Kasumi-1 (cell line): ENCODE measurements at regions not wholly inside any gene's neighbourhood (a gene's known extent, or its start where the extent isn't known, plus 50 kb on each side); places are given as distances from the start of the nearest gene placed in this dataset.
"Not testable (repeated sequence)": the region's sequence is repeated elsewhere in the genome, so short reads cannot be mapped to it uniquely, and the experiment has no call there.

Source experiments
- DNase-seq, 2 experiments: peaks; one replicate each; lab custom pipeline; 2025; lab: John Stamatoyannopoulos, UW

DNA sequence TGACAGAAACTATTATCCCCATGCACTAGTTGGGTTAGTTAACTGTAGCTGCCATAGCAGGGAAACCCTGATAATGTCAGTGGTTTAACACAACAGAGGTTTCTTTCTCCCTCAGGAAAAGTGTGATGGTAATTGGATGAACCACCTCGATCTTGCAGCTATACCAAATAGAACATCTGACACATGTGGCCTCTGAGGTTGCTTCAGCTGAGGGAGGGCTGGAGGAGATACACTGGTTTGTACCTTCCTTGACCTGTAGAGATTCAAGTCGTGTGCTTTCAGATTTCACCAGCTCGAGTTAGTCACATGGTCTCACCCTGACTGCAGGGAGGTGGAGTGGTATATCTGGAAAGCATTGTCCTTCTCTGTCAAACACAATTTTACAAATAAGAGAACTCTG, 147.2 kb upstream of the SFRP2 start:
- no peak for DNase-seq

DNA sequence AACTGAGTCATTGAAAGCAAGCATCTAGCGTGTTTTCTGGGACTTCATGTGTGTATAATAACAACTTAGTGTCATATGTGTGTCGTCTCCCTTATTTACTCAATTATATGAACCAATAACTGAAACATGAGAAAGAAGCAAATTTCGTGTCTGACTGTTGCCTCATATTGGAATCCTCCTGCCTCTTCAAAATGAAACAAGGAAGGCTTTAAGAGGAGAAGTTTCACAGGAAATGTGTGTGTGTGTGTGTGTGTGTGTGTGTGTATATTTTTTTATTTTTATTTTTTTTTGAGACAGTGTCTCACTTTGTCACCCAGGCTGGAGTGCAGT, 145.8 kb upstream of the SFRP2 start:
- DNase-seq, result no peak

DNA sequence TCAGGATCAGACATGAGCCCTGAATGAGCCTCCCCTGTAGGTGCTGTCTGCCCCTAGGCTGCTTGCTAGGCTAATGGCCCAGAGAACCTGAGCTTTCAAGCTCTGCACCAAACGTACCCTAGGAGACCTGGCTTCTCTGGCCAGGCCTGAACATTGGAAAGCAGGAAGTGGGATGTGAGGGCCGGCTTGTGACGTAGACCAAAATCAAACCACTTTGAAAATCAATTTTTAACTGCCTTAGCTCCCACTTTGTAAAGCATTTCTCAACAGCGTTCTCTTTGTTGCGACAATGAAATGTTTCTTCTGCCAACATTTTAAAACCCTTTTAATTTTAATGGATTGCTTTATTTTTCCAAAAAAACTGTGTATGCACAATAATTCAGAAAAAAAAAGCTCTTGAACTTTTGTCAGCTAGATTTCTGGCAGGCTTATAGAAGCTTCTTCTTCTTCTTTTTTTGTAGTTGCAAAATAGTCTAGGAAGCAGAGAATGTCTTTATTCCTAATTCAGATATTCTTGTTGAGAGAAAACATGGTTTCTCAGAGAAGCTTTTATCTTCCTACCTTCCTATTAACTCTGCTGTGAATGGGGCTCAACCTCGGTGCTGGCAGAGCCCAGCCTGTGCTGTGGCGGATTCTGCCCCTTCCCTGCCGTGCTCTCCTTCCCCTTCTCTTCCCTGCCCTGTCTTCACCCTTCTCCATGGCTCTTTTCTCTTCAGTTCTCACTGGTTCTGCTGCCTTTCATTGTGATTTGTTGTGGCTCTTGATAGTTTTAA, 145.2 kb upstream of the SFRP2 start:
- DNase-seq, result no peak

DNA sequence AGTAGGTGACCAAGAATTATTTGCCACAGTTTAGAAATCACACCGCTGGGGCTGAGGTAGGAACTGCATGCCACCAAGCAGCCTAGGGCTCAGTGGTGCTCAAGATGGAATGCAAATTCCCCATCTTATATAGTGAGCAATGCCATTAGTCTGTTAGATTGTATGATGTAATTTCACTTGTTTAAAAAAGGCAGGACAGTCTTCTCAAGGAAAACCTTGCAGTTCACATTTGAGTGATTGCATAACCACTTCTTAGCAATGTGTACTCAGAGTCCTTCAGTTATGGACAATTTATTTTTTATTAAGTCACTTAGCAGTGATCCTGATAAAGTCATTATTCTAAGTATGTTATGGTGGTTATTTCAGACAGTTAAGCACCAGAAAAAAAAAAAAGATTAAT, 142.9 kb upstream of the SFRP2 start:
- no peak for DNase-seq

DNA sequence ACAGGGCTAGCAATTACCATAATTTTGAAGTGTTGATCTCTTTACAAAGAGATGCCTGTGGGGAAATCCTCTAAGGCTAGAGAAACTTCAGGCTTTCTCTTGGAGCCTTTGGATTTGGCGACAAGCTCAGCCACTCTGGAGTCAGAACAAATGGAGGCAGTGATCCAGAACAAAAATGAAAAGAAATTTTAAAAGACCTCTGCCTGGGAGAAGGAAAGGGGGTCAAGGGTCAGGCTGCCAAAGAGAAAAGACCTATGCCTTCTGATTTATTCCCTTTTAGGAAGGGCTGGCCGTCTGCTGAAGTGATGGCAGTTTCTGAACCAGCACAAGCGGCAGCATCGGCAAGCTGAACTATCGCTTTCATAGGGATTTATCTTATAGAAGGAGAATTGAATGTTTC, 140.8 kb upstream of the SFRP2 start:
- no peak for DNase-seq

DNA sequence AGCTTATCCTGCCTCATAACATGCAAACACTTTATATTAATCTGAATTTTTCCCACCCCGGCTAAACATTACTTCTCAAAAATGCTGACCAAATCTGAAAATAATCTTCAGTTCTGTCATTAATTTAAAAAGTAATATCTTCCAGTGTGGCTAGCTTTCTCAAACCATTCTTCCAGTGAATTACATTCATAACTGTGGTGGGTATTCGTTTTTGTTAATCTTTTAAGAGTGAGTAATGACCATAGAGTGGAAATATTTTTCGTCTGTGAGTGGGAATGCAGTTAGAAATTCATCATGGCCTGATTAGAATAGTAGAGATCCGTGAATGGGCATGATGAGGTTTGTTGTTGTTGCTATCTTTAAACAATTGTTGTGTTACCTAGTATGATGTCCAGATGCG, 138.6 kb upstream of the SFRP2 start:
- no peak for DNase-seq

DNA sequence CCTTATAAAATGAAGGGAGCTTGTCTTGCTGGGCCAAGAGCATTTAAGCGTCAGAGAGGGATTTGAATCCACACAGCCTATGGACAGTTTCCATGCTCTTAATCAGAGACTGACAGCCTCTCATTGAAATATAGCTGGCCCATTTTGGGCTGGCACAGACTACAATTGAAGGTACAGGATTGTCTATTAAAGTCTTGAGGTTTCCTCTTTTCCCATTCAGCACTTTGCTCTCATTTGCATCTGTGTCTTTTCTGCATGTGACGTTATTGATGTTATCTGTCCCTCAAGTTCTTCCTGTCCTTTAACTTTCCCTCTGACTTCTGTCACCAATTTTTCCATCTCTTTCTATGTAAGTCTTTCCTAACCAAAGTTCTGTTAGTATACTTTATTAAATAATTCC, 133.3 kb upstream of the SFRP2 start:
- DNase-seq, result no peak

DNA sequence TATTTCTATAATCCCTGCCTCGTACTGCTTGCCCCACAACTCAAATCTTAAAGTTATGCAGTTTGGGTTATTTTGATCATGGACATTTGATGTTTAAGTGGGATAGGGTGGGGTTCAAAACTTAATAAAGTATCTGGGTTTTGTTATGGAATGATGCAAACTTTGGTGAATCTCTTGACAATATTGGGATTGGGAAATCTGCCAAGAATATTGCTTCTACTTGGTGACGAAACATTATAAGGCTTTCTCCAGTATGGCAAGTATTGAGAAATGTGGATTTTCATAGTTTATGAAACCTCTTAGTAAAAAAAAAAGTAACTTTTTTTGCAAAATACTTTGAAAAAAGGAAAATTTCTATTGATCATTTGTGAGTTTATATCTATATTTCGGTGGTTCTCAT, 130.8 kb upstream of the SFRP2 start:
- no peak for DNase-seq

DNA sequence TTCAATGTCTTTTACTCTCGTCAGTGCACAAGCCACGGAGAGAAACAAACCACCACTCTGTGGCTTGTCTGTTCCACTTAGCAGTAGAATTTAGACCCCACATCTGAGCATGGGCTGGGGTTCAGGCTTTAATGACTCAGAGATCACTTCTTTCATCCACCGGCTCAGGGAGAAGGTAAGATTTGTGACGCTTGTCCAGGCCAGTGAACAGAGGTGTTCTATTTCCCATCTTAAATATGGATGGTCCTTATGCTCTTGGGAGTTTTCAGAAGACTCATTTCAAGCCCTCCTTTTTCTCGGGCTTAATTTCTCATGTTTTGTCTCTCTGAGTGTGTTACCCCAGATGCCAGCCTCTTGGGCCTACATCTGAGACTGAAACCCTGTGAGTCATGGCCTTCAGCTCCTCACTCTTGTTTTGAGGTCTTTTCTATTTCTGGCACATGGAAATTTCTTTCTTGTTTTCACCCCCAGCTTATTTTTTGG, 127.4 kb upstream of the SFRP2 start:
- DNase-seq, result no peak

DNA sequence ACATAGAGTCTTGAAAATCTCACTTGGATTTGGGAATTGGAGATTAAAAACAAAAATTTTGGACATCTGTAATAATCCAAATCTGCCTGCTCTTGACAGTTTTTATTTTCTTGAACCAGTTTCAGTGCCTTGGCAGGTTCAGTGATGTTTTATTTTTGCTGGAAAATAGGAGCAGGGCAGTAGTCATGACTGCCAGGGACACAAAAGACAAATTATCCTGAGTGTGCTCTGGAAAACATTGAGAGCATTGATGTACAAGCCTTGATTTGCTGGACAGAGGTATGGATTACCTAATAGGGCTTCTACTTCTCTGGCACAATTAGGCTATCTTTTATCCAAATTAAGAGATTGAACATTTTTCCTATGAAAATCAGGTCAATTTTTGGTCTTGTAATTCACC, 123.4 kb upstream of the SFRP2 start:
- DNase-seq, result no peak

DNA sequence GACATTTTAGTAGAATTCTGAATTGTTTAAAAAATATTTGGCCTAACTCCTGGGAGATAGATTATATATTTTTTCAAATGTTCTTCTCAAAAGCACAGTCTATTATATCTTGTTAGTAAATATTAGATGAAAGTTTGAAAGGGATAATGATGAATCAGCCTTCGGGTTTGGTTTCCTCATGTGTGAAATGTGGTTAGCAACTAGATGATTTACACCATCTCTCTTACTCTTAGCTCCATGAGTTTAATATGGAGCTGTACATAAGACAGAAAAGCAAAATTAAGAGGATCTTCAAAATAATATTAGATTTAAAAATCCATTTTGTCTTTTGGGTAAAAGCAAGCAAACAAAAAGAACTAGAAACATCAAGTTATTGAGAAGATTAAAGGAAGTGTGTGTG, 120.8 kb upstream of the SFRP2 start:
- DNase-seq, result no peak

DNA sequence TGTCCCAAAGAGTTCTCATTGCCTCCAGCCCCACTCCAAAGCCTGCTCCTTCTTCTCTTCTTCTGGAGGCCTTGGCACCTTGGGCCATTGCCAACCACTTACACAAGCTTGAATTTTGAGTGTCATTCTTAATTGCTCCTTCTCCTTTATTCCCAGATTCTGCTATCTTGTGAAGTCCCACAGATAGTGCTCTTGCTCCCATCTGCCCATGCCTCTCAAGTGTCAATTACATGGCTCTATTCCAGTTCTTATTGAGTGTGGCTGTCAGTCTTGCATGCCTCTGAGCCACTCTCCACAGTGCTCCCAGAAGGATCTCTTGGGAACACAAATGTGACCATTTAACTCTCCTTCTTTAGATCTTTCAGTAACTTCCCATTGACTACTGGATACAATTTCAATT, 117.3 kb upstream of the SFRP2 start:
- DNase-seq, result no peak

DNA sequence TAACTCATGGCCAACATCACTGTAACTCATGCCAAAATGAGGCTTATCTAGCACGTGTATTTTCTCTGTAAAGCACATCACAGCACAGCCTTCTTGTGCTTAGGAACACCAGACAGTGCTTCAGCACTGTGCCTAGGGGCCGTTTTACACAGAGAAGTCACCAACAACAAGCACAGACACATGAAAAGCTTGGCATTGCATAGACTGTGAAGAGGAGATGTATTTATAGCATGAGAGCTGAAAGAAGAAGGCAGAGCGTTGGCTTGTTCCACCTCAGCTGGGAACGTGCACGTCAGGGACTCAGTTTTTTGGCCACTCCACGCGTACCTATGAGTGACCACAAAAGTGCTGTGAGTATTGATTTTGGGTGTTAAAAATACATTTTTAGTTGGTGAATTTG, 116.3 kb upstream of the SFRP2 start:
- DNase-seq, result no peak

DNA sequence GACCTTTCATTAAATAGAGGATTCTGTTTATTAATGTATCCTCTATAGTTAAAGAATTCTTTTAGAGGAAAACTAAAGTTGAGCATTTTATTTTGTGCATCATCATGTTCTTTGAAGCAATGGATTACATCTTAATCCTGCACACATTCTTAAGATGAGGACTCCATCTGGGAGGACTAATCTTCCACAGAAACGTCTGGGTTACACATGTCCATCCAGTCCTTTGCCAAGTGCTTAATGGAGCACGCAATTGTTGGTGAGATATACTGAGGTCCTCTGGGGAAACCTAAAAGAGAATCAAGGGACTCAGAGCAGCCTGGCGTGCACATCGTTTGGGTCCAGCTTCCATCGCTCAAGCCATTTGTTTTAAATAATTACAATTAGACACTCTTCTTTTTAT, 115.1 kb upstream of the SFRP2 start:
- no peak for DNase-seq

DNA sequence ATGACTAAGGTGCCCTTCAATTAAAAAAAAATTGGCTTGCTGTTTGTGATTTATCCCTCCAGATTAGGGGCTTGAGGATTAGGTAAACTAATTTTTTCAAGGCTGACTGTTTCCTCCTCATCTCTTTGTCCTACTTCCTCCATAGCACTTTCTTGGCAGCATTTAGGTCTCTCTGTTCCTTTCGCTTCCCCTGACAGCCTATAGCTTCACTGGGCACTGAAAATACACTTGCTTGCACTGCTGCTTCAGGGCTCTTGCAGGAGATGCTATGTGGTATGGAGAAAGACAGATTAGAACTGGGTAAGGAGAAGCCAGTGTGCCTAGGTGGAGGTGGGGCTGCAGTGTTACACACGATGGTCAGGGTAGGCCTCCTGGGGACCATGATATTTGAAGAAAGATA, 112.3 kb upstream of the SFRP2 start:
- DNase-seq, result no peak

DNA sequence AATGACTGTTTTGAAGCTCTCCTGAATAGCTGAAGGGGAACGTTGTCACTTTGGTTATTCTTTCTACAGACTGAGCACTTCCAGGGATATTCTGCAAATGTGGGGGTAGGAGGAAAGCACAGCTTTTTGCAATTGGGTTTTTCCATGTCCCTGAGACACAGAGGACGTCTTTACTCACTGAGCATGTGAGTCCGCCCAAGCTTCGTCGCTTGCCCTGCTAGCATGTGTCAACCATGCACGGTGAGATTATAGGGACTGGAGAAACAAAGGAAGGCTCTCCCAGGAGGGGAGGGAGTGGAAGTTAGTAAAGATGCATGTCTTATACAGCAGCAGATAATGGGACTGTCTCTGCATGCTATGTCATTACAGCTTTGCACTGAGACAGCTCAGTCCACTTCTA, 111.5 kb upstream of the SFRP2 start:
- no peak for DNase-seq

DNA sequence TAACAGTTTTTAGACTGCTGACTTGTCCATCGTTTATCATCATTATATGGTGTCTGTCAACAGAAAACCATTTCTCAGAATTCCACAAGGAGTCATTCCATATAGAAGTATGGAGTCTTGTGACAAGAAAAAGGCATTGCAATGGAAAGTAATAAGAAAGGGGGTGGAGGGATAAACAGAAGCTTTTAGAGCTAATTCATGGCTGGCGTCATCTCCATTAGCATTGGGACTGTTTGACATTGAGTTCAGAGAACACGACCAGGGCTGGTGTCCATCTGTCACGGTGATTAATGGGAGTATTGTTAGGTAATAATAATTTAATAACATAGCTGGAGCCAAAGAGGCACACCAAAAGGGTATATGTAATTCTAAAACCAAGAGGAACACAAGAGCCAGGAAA, 101.9 kb upstream of the SFRP2 start:
- DNase-seq, result no peak

DNA sequence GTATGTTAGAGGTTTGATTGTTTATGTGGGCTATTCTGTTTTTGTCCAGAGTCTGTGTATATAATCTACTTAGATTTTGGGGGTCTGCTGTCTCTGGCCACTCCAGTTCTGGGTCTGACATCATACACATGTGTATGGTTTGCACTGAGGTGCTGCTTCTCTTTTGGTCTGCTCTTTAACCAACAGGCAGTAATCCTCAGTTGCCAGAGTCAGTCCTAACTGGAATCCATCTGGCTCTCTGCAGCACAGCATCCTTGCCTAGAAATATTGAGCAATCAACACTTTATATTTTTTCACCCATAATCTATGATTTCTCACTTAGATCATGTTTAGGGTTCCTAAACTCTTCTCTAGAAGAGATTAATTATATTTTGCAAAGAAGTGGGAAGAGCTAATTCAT, 98.3 kb upstream of the SFRP2 start:
- no peak for DNase-seq

DNA sequence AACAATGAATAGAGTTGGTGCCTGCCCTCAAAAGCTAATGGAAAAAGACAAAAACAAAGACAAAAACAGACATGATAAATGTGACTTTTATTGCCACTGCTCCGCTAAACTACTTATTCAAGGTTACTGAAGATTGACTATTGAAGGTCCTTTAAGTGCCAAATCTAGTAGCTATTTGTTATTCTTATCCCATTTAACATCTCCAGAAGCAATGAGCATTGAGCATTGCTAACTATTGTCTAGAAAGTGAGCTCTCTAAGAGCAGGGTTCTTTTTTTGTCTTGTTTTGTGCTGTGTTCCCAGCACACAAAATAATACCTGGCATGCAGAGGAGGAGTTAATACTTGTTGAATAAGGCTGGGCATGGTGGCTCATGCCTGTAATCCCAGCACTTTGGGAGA, 95.4 kb upstream of the SFRP2 start:
- no peak for DNase-seq

DNA sequence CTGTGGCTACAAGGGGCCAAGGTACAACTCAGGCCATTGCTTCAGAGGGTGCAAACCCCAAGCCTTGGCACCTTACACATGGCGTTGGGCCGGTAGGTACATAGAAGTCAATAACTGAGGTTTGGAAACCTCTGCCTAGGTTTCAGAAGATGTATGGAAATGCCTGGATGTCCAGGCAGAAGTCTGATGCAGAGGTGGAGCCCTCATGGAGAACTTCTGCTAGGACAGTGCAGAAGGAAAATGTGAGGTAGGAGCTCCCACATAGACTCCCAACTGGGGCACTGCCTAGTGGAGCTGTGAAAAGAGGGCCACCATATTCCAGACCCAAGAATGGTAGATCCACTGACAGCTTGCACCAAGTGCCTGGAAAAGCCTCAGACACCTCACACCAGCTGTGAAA, 92.1 kb upstream of the SFRP2 start:
- no peak for DNase-seq

DNA sequence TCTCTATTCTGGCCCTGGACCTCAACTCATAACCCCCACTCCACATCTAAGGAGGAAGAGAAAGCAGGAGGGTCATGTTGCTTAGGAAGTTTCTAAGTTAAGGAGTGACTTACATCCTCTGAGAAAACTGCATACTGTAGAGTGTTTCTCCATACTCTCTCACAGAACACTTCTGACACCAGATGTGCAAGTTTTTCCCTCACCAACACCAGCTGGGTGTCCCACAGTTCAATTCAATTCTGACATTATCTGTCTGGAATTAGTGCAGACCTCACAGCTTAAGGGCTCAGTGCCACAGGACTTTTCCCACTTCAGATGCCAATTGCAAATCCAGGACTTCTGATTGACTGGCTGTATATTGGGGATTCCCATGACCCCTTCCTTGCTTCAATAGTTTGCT, 89.0 kb upstream of the SFRP2 start:
- no peak for DNase-seq

DNA sequence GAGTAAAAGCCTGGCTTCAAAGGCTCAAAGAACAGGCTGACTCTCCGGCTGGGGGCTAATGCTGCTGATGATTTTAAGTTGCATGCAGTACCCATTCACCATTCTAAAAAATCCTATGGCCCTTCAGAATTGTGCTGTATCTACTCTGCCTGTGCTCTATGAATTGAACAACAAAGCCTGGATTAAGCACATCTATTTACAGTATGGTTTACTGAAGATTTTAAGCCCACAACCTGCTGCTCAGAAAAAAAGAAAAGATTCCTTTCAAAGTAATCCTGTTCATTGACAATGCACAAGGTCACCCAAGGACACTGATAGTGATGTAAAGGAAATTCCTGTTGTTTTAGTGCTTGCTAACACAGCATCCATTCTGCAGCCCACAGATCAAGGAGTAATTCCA, 84.9 kb upstream of the SFRP2 start:
- no peak for DNase-seq

DNA sequence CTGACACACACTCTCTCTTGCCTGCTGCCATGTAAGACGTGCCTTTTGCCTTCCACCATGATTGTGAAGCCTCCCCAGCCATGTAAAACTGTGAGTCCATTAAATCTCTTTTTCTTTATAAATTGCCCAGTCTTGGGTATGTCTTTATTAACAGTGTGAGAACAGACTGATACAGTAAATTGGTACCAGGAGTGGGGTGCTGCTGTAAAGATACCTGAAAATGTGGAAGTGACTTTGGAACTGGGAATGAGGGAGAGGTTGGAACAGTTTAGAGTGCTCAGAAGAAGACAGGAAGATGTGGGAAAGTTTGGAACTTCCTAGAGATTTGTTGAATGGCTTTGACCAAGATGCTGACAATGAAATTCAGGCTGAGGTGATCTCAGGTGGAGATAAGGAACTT, 77.9 kb upstream of the SFRP2 start:
- not testable (repeated sequence) for DNase-seq

DNA sequence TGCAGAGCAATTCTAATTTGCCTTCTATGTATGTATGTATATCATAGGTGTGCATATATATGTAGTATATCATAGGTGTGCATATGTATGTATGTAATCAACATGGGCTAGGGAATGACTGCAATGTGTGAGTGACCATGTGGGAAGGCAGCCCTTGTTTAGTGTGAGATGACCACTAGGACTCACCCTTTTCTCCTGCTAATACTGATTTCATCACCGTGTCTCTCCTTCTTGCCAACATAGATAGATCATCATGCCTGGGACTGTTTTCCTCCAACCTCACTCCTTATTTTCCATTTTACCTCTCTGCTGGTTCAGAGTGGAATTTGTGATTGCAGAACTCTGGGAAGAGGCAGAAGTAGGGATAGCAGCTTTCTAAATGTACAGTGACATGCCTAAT, 63.6 kb upstream of the SFRP2 start:
- DNase-seq, result no peak
